ENCODE measurements at regions not wholly inside any gene's neighbourhood (a gene's known extent, or its start where the extent isn't known, plus 50 kb on each side); places are given as distances from the start of the nearest gene placed in this dataset.

GRCh38 chr2:18703555-18703954 lies 114.2 kb upstream of the NT5C1B start:
- no peak for TF ChIP-seq CTCF (IDR thresholded peaks at IDR 0.05)
- no peak for TF ChIP-seq POLR2A (IDR thresholded peaks at IDR 0.05)

Data from gastroesophageal sphincter (tissue), 3 donors.